ENCODE measurements at regions not wholly inside any gene's neighbourhood (a gene's known extent, or its start where the extent isn't known, plus 50 kb on each side); places are given as distances from the start of the nearest gene placed in this dataset.

GRCh38 chr4:170849969-170850368 lies 760.2 kb upstream of the AADAT start:
- TF ChIP-seq EZH2 (IDR thresholded peaks at IDR 0.05; ENCODE audit: insufficient read depth, poor library complexity, severe bottlenecking), result no peak
- TF ChIP-seq EZH2phosphoT487 (IDR thresholded peaks at IDR 0.05; ENCODE audit: insufficient read depth, low read depth), result no peak

Measured in GM23248 (cell line).